GM12878 (cell line): ENCODE measurements at regions not wholly inside any gene's neighbourhood (a gene's known extent, or its start where the extent isn't known, plus 50 kb on each side); places are given as distances from the start of the nearest gene placed in this dataset.

Experiments
- ATAC-seq: fragments of 200-7000 bp; cut with Tn5 transposase; 3 replicates; pipeline ENCODE4 v1.9.1; 2020; ENCODE audit warnings: mild to moderate bottlenecking, moderate library complexity
- BruUV-seq: library from RNA; stranded (reverse); fragments of 400-500 nt; replicated peaks from 2 replicates; lab custom pipeline; 2021; lab: Mats Ljungman, UMichigan
- CTCF ChIA-PET: fragments of 300-600 bp; sonication (Branson Sonifier 250); formaldehyde crosslinking; extraction: SDS; loops from one replicate; lab custom pipeline; 2021; ENCODE audit warnings: inconsistent platforms; lab: Yijun Ruan, JAX
- POLR2A ChIA-PET: fragments of 350-600 bp; formaldehyde crosslinking; extraction: SDS; loops from one replicate; lab custom pipeline; 2021; ENCODE audit warnings: inconsistent platforms; lab: Charles Lee
- RAD21 ChIA-PET: fragments of 300-600 bp; sonication (Branson Sonifier 250); formaldehyde crosslinking; loops from one replicate; lab custom pipeline; 2023; ENCODE audit warnings: antibody characterized with exemption; ENCODE audit not compliant: unreplicated experiment; lab: Charles Lee
- SMC1A ChIA-PET: fragments of 300-600 bp; sonication (Branson Sonifier 250); formaldehyde crosslinking; loops from one replicate; lab custom pipeline; 2023; ENCODE audit not compliant: unreplicated experiment, uncharacterized antibody; lab: Charles Lee
- DNase-seq: peaks from one replicate; pipeline ENCODE4 v3.0.0-alpha.2; 2011; ENCODE audit warnings: low read depth, low spot score
- FAIRE-seq: peaks from 3 replicates; lab custom pipeline; 2011; peaks lifted over from hg19 to GRCh38; lab: Jason Lieb, UNC
- H2AFZ ChIP-seq: 2 replicates; pipeline ENCODE4 v1.6.0; 2011; ENCODE audit warnings: low read depth, low read length, control low read depth; ENCODE audit not compliant: control insufficient read depth
- H3K27ac ChIP-seq: 2 replicates; pipeline ENCODE4 v1.5.1; 2011; ENCODE audit warnings: control low read depth; ENCODE audit not compliant: control insufficient read depth, insufficient read depth
- H3K27me3 ChIP-seq, 2 experiments: replicated peaks in 1 of 2; 2 replicates each; pipeline versions ENCODE4 v1.6.0 to v1.6.1; 2011; ENCODE audit warnings: low read length in 1 of 2; ENCODE audit not compliant: control insufficient read depth in 2 of 2, insufficient read depth in 2 of 2
- H3K36me3 ChIP-seq, 2 experiments: 2 replicates each; pipeline ENCODE4 v1.5.1; 2011; ENCODE audit warnings: low read length in 1 of 2; ENCODE audit not compliant: control insufficient read depth in 2 of 2, insufficient read depth in 2 of 2
- H3K4me1 ChIP-seq: 2 replicates; pipeline ENCODE4 v1.6.1; 2011; ENCODE audit warnings: mild to moderate bottlenecking, low read length, moderate library complexity, mixed read lengths; ENCODE audit not compliant: control insufficient read depth, insufficient read depth
- H3K4me2 ChIP-seq: 2 replicates; pipeline ENCODE4 v1.6.0; 2011; ENCODE audit warnings: control low read depth; ENCODE audit not compliant: control insufficient read depth, insufficient read depth
- H3K4me3 ChIP-seq: fragments of 200-600 bp; sonication (generic); 2 replicates; pipeline ENCODE4 v1.5.1; 2016
- H3K79me2 ChIP-seq: 2 replicates; pipeline ENCODE4 v1.6.0; 2011; ENCODE audit warnings: low read length; ENCODE audit not compliant: control insufficient read depth, insufficient read depth
- H3K9ac ChIP-seq: 2 replicates; pipeline ENCODE4 v1.8.0; 2011; ENCODE audit warnings: low read length, control low read depth, mixed read lengths; ENCODE audit not compliant: control insufficient read depth, insufficient read depth
- H3K9me3 ChIP-seq: replicated peaks from 3 replicates; pipeline ENCODE4 v1.5.1; 2011; ENCODE audit warnings: mild to moderate bottlenecking, low read length; ENCODE audit not compliant: control insufficient read depth, insufficient read depth
- H4K20me1 ChIP-seq: 2 replicates; pipeline ENCODE4 v1.6.0; 2011; ENCODE audit not compliant: control insufficient read depth, insufficient read depth
- ASH2L ChIP-seq: fragments of 300-600, 200-600 bp; sonication (generic); IDR thresholded peaks from 2 replicates; pipeline ENCODE4 v1.6.1; 2017; ENCODE audit warnings: low read depth, mild to moderate bottlenecking, borderline replicate concordance
- ATF2 ChIP-seq: IDR thresholded peaks from 2 replicates; pipeline ENCODE4 v1.6.1; 2012; ENCODE audit warnings: low read length, inconsistent platforms
- BACH1 ChIP-seq: fragments of 450-650 bp; IDR thresholded peaks from 2 replicates; pipeline ENCODE4 v1.6.1; 2017; ENCODE audit warnings: mild to moderate bottlenecking, borderline replicate concordance
- CHD2 ChIP-seq: IDR thresholded peaks from 2 replicates; pipeline ENCODE4 v1.6.1; 2011; ENCODE audit warnings: low read depth, low read length, improper control_type of control experiment, borderline replicate concordance
- EED ChIP-seq: sonication (generic); IDR thresholded peaks from 2 replicates; pipeline ENCODE4 v1.6.1; 2016; ENCODE audit warnings: antibody characterized with exemption, low read depth
- EGR1 ChIP-seq, 2 experiments: IDR thresholded peaks; 1 replicate in 1 of 2; 2 replicates in 1 of 2; pipeline ENCODE4 v1.6.1; 2011 to 2012; ENCODE audit warnings: low read depth in 2 of 2, low read length in 2 of 2, borderline replicate concordance in 1 of 2, mild to moderate bottlenecking in 1 of 2, moderate library complexity in 1 of 2
- HDAC2 ChIP-seq: fragments of 200-600 bp; sonication (generic); IDR thresholded peaks from 2 replicates; pipeline ENCODE4 v1.6.1; 2017
- HDGF ChIP-seq: fragments of 450-650 bp; IDR thresholded peaks from 2 replicates; pipeline ENCODE4 v1.6.1; 2016; ENCODE audit warnings: antibody characterized with exemption
- MEF2A ChIP-seq: IDR thresholded peaks from 2 replicates; pipeline ENCODE4 v1.6.1; 2011; ENCODE audit warnings: low read depth, mild to moderate bottlenecking, low read length, moderate library complexity; ENCODE audit not compliant: insufficient read depth
- MTA2 ChIP-seq: fragments of 450-650 bp; IDR thresholded peaks from 2 replicates; pipeline ENCODE4 v1.6.1; 2016; ENCODE audit warnings: low read depth, mild to moderate bottlenecking, moderate library complexity
- NFYB ChIP-seq: IDR thresholded peaks from 2 replicates; pipeline ENCODE4 v1.6.1; 2011; ENCODE audit warnings: low read depth, mild to moderate bottlenecking, low read length, improper control_type of control experiment, moderate library complexity; ENCODE audit not compliant: insufficient read depth
- NR2C1 ChIP-seq: fragments of 450-650 bp; IDR thresholded peaks from 2 replicates; pipeline ENCODE4 v1.6.1; 2017; ENCODE audit warnings: antibody characterized with exemption, mild to moderate bottlenecking, moderate library complexity
- NR2F1 ChIP-seq: fragments of 450-650 bp; conservative IDR thresholded peaks from 2 replicates; pipeline ENCODE4 v1.6.1; 2017; ENCODE audit warnings: mild to moderate bottlenecking
- NRF1 ChIP-seq: conservative IDR thresholded peaks from 2 replicates; pipeline ENCODE4 v1.6.1; 2011; ENCODE audit warnings: mild to moderate bottlenecking, low read depth, low read length, improper control_type of control experiment
- PAX8 ChIP-seq: fragments of 450-650 bp; IDR thresholded peaks from 2 replicates; pipeline ENCODE4 v1.6.1; 2017; ENCODE audit warnings: mild to moderate bottlenecking, moderate library complexity
- RAD21 ChIP-seq: IDR thresholded peaks from 2 replicates; pipeline ENCODE4 v1.6.1; 2011; ENCODE audit warnings: mild to moderate bottlenecking, low read depth, low read length, moderate library complexity; ENCODE audit not compliant: insufficient read depth
- SKIL ChIP-seq: fragments of 450-650 bp; IDR thresholded peaks from 2 replicates; pipeline ENCODE4 v1.6.1; 2017; ENCODE audit warnings: mild to moderate bottlenecking, low read depth, inconsistent platforms; ENCODE audit not compliant: poor library complexity, severe bottlenecking
- SMAD5 ChIP-seq: IDR thresholded peaks from 2 replicates; pipeline ENCODE4 v1.6.1; 2016; ENCODE audit warnings: antibody characterized with exemption, low read depth
- SPI1 ChIP-seq: IDR thresholded peaks from 2 replicates; pipeline ENCODE4 v1.6.1; 2011; ENCODE audit warnings: low read depth, mild to moderate bottlenecking, low read length, moderate library complexity, borderline replicate concordance; ENCODE audit not compliant: insufficient read depth
- STAT3 ChIP-seq: IDR thresholded peaks from 2 replicates; pipeline ENCODE4 v1.6.1; 2011; ENCODE audit warnings: low read depth, low read length, improper control_type of control experiment
- TAF1 ChIP-seq: IDR thresholded peaks from 2 replicates; pipeline ENCODE4 v1.6.1; 2011; ENCODE audit warnings: mild to moderate bottlenecking, low read depth, low read length, borderline replicate concordance
- WGBS: methylation state at CpG from one replicate; pipeline ENCODE4 v1.1.6; 2016; ENCODE audit warnings: low lambda C conversion rate; ENCODE audit not compliant: insufficient replicate concordance, insufficient coverage; ENCODE audit errors: missing lambda C conversion rate; 5-methylcytosine and 5-hydroxymethylcytosine counted together
- in situ Hi-C: fragments of 300-500 bp; cut with MboI; formaldehyde crosslinking; loops from 9 replicates; pipeline ENCODE4 v1.14.3; 2018; ENCODE audit warnings: mixed read lengths
- intact Hi-C: fragments of 100-400 bp; cut with micrococcal nuclease; formaldehyde crosslinking; loops from one replicate; pipeline ENCODE4 v1.14.2; 2022; ENCODE audit not compliant: unreplicated experiment
- TF ChIP-seq, protein P1 (sequence below): IDR thresholded peaks from 2 replicates; pipeline ENCODE4 v1.6.1; 2011; ENCODE audit warnings: low read depth, low read length, improper control_type of control experiment, borderline replicate concordance

DNA sequence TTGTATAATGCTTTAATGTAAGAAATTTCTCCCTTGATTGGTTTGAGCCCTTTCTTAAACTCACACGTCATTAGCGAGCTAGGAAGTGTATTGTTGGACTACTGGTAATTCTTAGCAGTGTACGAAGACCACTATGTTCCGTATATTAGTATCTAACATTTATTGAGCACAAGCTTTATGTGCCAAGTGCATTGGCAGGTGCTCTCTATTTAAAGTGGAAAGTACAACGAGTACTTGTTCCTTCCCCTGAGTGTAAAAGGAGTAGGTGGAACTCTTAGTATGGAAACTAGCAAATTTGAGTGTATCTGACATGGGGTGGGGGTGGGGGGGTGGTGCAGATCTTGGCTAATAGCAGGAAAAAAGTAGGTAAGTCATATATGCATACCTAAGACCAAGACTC, 594.7 kb downstream of the FGF9 start (continued):
- TF ChIP-seq SKIL (no peak), EED (no peak), CHD2 (no peak), ASH2L (no peak)
- TF ChIP-seq, all 136 proteins: peak for 0

- BruUV-seq, result no TSS peak
- ChIA-PET CTCF (interaction anchor here (1.6 to 1.8 kb wide), 2 partner anchors 9 to 633 kb away, joined by 4 read pairs; no protein-coding TSS in a partner anchor), SMC1A (interaction anchor here (0.9 kb wide), 1 partner anchor 154 kb away, joined by 3 read pairs; no protein-coding TSS in a partner anchor)
- no peak for TF ChIP-seq MTA2
- TF ChIP-seq NFYB, result no peak
- TF ChIP-seq, protein P1, sequence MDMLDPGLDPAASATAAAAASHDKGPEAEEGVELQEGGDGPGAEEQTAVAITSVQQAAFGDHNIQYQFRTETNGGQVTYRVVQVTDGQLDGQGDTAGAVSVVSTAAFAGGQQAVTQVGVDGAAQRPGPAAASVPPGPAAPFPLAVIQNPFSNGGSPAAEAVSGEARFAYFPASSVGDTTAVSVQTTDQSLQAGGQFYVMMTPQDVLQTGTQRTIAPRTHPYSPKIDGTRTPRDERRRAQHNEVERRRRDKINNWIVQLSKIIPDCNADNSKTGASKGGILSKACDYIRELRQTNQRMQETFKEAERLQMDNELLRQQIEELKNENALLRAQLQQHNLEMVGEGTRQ, result no peak
- TF ChIP-seq SMAD5, result no peak
- TF ChIP-seq NR2F1, result no peak
- no peak for TF ChIP-seq BACH1
- no peak for TF ChIP-seq HDAC2
- TF ChIP-seq TAF1, result no peak
- no peak for TF ChIP-seq HDGF
- TF ChIP-seq RAD21, result no peak
- no peak for TF ChIP-seq NRF1
- no peak for TF ChIP-seq STAT3
- no peak for TF ChIP-seq SPI1
- no peak for TF ChIP-seq PAX8
- no peak for TF ChIP-seq NR2C1
- TF ChIP-seq ATF2, result no peak
- no peak for TF ChIP-seq MEF2A
- TF ChIP-seq EGR1 (IDR thresholded peaks at IDR 0.05; ENCODE audit: borderline replicate concordance in 1 of 2, low read depth in 2 of 2, low read length in 2 of 2), result no peak
Measured at GRCh38 chr13:22270881-22271280, 600.0 kb downstream of the FGF9 start.

More at GRCh38 chr13:22270881-22271280, 600.0 kb downstream of the FGF9 start:
- DNase-seq (no peak), ATAC-seq (no peak), FAIRE-seq (no peak)
- Histone ChIP-seq H3K4me2 (no peak overlapping the region), H2AFZ (no peak overlapping the region), H4K20me1 (no peaks in the 10 kb centered on the region), H3K9me3 (no peaks in the 10 kb centered on the region; the same call in 2 of the 3 replicates), H3K79me2 (no peaks in the 10 kb centered on the region), H3K9ac (no peak overlapping the region), H3K36me3 (no peaks in the 10 kb centered on the region), H3K4me3 (no peak overlapping the region), H3K27me3 (no peaks in the 10 kb centered on the region), H3K4me1 (no peaks in the 10 kb centered on the region), H3K27ac (no peak overlapping the region)
- RAD21 ChIA-PET, result no interaction called here
- intact Hi-C loops, result loop anchor here (10.0 kb wide), 1 partner anchor 106 kb away; no protein-coding TSS in a partner anchor
- WGBS, result 66% methylated on average over 5 of the region's 5 CpGs
- in situ Hi-C loops, result no loop called here
- POLR2A ChIA-PET, result interaction anchor here (0.5 kb wide), 1 partner anchor 1103 kb away, joined by 4 read pairs; no protein-coding TSS in a partner anchor
